ENCODE measurements at regions not wholly inside any gene's neighbourhood (a gene's known extent, or its start where the extent isn't known, plus 50 kb on each side); places are given as distances from the start of the nearest gene placed in this dataset.

GRCh38 chr6:79399499-79399898 is 137.7 kb downstream of the LCA5 start:
- no peak for TF ChIP-seq REST (IDR thresholded peaks at IDR 0.05; ENCODE audit: low read depth)
- TF ChIP-seq SP1 (IDR thresholded peaks at IDR 0.05; ENCODE audit: low read depth) = no peak
- no peak for TF ChIP-seq ELF1 (IDR thresholded peaks at IDR 0.05; ENCODE audit: borderline replicate concordance, low read depth)
- TF ChIP-seq EZH2phosphoT487 (IDR thresholded peaks at IDR 0.05; ENCODE audit: borderline replicate concordance) = no peak
